ENCODE measurements at regions not wholly inside any gene's neighbourhood (a gene's known extent, or its start where the extent isn't known, plus 50 kb on each side); places are given as distances from the start of the nearest gene placed in this dataset.

DNA sequence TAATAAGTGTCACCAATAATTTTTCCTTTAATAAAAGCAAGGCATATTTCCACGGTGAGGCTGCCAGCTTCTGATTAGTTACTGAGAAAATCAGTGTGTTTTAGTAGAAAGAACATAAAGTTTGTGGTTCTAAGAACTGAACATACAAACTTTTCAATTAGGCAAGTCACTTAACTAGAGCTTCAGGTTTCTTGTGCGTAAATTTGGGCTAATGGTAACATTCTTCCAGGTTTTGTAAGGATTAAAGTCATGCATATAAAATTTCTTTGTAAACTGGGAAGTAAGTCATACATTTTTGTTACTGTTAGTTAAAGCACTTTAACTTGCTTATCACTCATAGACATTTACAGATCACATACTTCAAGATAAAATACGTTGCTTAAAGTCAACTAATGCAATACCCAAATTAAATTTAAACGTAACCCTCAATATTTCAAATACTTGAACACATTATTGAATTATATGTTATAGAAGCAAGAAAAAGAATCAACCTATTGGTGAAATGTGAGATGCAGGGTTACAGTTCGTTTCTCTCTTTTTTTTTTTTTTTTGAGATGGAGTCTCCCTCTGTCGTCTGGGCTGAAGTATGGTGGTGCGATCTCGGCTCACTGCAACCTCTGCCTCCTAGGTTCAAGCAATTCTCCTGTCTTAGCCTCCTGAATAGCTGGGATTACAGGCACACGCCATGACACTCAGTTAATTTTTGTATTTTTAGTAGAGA, 327.3 kb upstream of the NOX3 start:
- H3K36me3 ChIP-seq (replicated peaks; ENCODE audit: low read depth, low read length) = no peaks in the 10 kb centered on the region
- H3K9ac ChIP-seq (ENCODE audit: low read length) = no peak overlapping the region
- no peak overlapping the region for H3K27ac ChIP-seq (ENCODE audit: low read length)
- H3K27me3 ChIP-seq (ENCODE audit: low read depth, low read length) = no peaks in the 10 kb centered on the region
- H4K20me1 ChIP-seq (ENCODE audit: insufficient read depth, low read length) = no peaks in the 10 kb centered on the region
- H3K9me3 ChIP-seq (ENCODE audit: insufficient read depth, low read length) = no peaks in the 10 kb centered on the region
- TF ChIP-seq CTCF (IDR thresholded peaks at IDR 0.05; ENCODE audit: low read depth, low read length) = no peak
- no peak for TF ChIP-seq EZH2phosphoT487 (IDR thresholded peaks at IDR 0.05; ENCODE audit: low read depth)
- no peaks in the 10 kb centered on the region for H3K4me1 ChIP-seq (ENCODE audit: low read length)
- H2AFZ ChIP-seq (ENCODE audit: low read depth, low read length) = no peak overlapping the region
- no peak overlapping the region for H3K4me2 ChIP-seq (ENCODE audit: low read length)
- no peak overlapping the region for H3K4me3 ChIP-seq (ENCODE audit: low read length)
- no peaks in the 10 kb centered on the region for H3K79me2 ChIP-seq (ENCODE audit: low read length)

GRCh38 chr6:155782320-155782731, 326.7 kb upstream of the NOX3 start:
- Histone ChIP-seq H3K27ac (ENCODE audit: low read length) (no peak overlapping the region), H3K4me3 (ENCODE audit: low read length) (no peak overlapping the region), H3K9me3 (ENCODE audit: insufficient read depth, low read length) (no peaks in the 10 kb centered on the region), H3K4me1 (ENCODE audit: low read length) (no peaks in the 10 kb centered on the region), H2AFZ (ENCODE audit: low read depth, low read length) (no peak overlapping the region), H3K79me2 (ENCODE audit: low read length) (no peaks in the 10 kb centered on the region), H3K36me3 (replicated peaks; ENCODE audit: low read depth, low read length) (no peaks in the 10 kb centered on the region), H3K4me2 (ENCODE audit: low read length) (no peak overlapping the region), H3K9ac (ENCODE audit: low read length) (no peak overlapping the region), H3K27me3 (ENCODE audit: low read depth, low read length) (no peaks in the 10 kb centered on the region), H4K20me1 (ENCODE audit: insufficient read depth, low read length) (no peaks in the 10 kb centered on the region)
- TF ChIP-seq CTCF (IDR thresholded peaks at IDR 0.05; ENCODE audit: low read depth, low read length) (no peak), EZH2phosphoT487 (IDR thresholded peaks at IDR 0.05; ENCODE audit: low read depth) (no peak)

- Histone ChIP-seq H3K4me2 (ENCODE audit: low read length) (no peak overlapping the region), H3K27ac (ENCODE audit: low read length) (no peak overlapping the region), H3K79me2 (ENCODE audit: low read length) (no peaks in the 10 kb centered on the region), H3K9ac (ENCODE audit: low read length) (no peak overlapping the region), H3K9me3 (ENCODE audit: insufficient read depth, low read length) (no peaks in the 10 kb centered on the region), H3K27me3 (ENCODE audit: low read depth, low read length) (no peaks in the 10 kb centered on the region), H4K20me1 (ENCODE audit: insufficient read depth, low read length) (no peaks in the 10 kb centered on the region), H3K4me1 (ENCODE audit: low read length) (no peaks in the 10 kb centered on the region), H2AFZ (ENCODE audit: low read depth, low read length) (no peak overlapping the region), H3K4me3 (ENCODE audit: low read length) (no peak overlapping the region), H3K36me3 (replicated peaks; ENCODE audit: low read depth, low read length) (no peaks in the 10 kb centered on the region)
- TF ChIP-seq CTCF (IDR thresholded peaks at IDR 0.05; ENCODE audit: low read depth, low read length) (no peak), EZH2phosphoT487 (IDR thresholded peaks at IDR 0.05; ENCODE audit: low read depth) (no peak)
Measured at GRCh38 chr6:155779456-155779855, 323.8 kb upstream of the NOX3 start.

- Histone ChIP-seq H3K79me2 (ENCODE audit: low read length) (no peaks in the 10 kb centered on the region), H3K9ac (ENCODE audit: low read length) (no peak overlapping the region), H2AFZ (ENCODE audit: low read depth, low read length) (no peak overlapping the region), H3K4me2 (ENCODE audit: low read length) (no peak overlapping the region), H3K27ac (ENCODE audit: low read length) (no peak overlapping the region), H3K4me1 (ENCODE audit: low read length) (no peaks in the 10 kb centered on the region), H3K27me3 (ENCODE audit: low read depth, low read length) (no peaks in the 10 kb centered on the region), H3K4me3 (ENCODE audit: low read length) (no peak overlapping the region), H3K9me3 (ENCODE audit: insufficient read depth, low read length) (no peaks in the 10 kb centered on the region), H4K20me1 (ENCODE audit: insufficient read depth, low read length) (no peaks in the 10 kb centered on the region), H3K36me3 (replicated peaks; ENCODE audit: low read depth, low read length) (no peaks in the 10 kb centered on the region)
- TF ChIP-seq CTCF (IDR thresholded peaks at IDR 0.05; ENCODE audit: low read depth, low read length) (no peak), EZH2phosphoT487 (IDR thresholded peaks at IDR 0.05; ENCODE audit: low read depth) (no peak)
Measured at GRCh38 chr6:155778336-155778735, 322.7 kb upstream of the NOX3 start.
